ENCODE measurements at regions not wholly inside any gene's neighbourhood (a gene's known extent, or its start where the extent isn't known, plus 50 kb on each side); places are given as distances from the start of the nearest gene placed in this dataset.

- Histone ChIP-seq H3K4me1 (no peaks in the 10 kb centered on the region), H3K4me3 (no peak overlapping the region), H3K27me3 (no peaks in the 10 kb centered on the region), H3K9me3 (no peaks in the 10 kb centered on the region), H3K27ac (no peak overlapping the region), H3K36me3 (no peaks in the 10 kb centered on the region)
- intact Hi-C loops (cut with DNase I; ENCODE audit: low total_unique reads): no loop called here
- no peak for DNase-seq
- TF ChIP-seq CTCF (IDR thresholded peaks at IDR 0.05) (no peak), POLR2A (IDR thresholded peaks at IDR 0.05) (no peak)
These were observed 62.1 kb upstream of the CFAP46 start for GRCh38 chr10:133004478-133004877.

- H3K36me3 ChIP-seq: no peaks in the 10 kb centered on the region
- no peaks in the 10 kb centered on the region for H3K4me1 ChIP-seq
- H3K9me3 ChIP-seq: no peaks in the 10 kb centered on the region
- H3K27me3 ChIP-seq: no peaks in the 10 kb centered on the region
- no peak for TF ChIP-seq CTCF (IDR thresholded peaks at IDR 0.05)
- no peak for TF ChIP-seq POLR2A (IDR thresholded peaks at IDR 0.05)
- DNase-seq: no peak
- no peak overlapping the region for H3K27ac ChIP-seq
- intact Hi-C loops (cut with DNase I; ENCODE audit: low total_unique reads): no loop called here
- H3K4me3 ChIP-seq: no peak overlapping the region
These were observed 60.8 kb upstream of the CFAP46 start for GRCh38 chr10:133003188-133003587.

- no peak overlapping the region for H3K27ac ChIP-seq
- H3K27me3 ChIP-seq: no peaks in the 10 kb centered on the region
- intact Hi-C loops (cut with DNase I; ENCODE audit: low total_unique reads): no loop called here
- no peaks in the 10 kb centered on the region for H3K36me3 ChIP-seq
- H3K4me3 ChIP-seq: no peak overlapping the region
- DNase-seq: no peak
- no peaks in the 10 kb centered on the region for H3K9me3 ChIP-seq
- no peaks in the 10 kb centered on the region for H3K4me1 ChIP-seq
- no peak for TF ChIP-seq POLR2A (IDR thresholded peaks at IDR 0.05)
- TF ChIP-seq CTCF (IDR thresholded peaks at IDR 0.05): no peak
These were observed 60.3 kb upstream of the CFAP46 start for GRCh38 chr10:133002685-133003084.

GRCh38 chr10:133001114-133001513 is 58.7 kb upstream of the CFAP46 start:
- DNase-seq: no peak
- Histone ChIP-seq H3K9me3 (no peaks in the 10 kb centered on the region), H3K27ac (no peak overlapping the region), H3K4me1 (no peaks in the 10 kb centered on the region), H3K27me3 (no peaks in the 10 kb centered on the region), H3K36me3 (no peaks in the 10 kb centered on the region), H3K4me3 (no peak overlapping the region)
- intact Hi-C loops (cut with DNase I; ENCODE audit: low total_unique reads): no loop called here
- TF ChIP-seq CTCF (IDR thresholded peaks at IDR 0.05): no peak
- no peak for TF ChIP-seq POLR2A (IDR thresholded peaks at IDR 0.05)

GRCh38 chr10:133000648-133001047 is 58.3 kb upstream of the CFAP46 start:
- intact Hi-C loops (cut with DNase I; ENCODE audit: low total_unique reads): no loop called here
- DNase-seq: no peak
- Histone ChIP-seq H3K4me3 (no peak overlapping the region), H3K4me1 (no peaks in the 10 kb centered on the region), H3K27me3 (no peaks in the 10 kb centered on the region), H3K27ac (no peak overlapping the region), H3K36me3 (no peaks in the 10 kb centered on the region), H3K9me3 (no peaks in the 10 kb centered on the region)
- no peak for TF ChIP-seq POLR2A (IDR thresholded peaks at IDR 0.05)
- no peak for TF ChIP-seq CTCF (IDR thresholded peaks at IDR 0.05)
